HCT116 (cell line): ENCODE measurements at regions not wholly inside any gene's neighbourhood (a gene's known extent, or its start where the extent isn't known, plus 50 kb on each side); places are given as distances from the start of the nearest gene placed in this dataset.

Experiments
- ATAC-seq: fragments of 200-7000 bp; cut with Tn5 transposase; 2 replicates; pipeline ENCODE4 v1.9.1; 2020; ENCODE audit warnings: mild to moderate bottlenecking, moderate library complexity
- BruUV-seq: library from RNA; stranded (reverse); fragments of 400-500 nt; replicated peaks from 2 replicates; lab custom pipeline; 2021; lab: Mats Ljungman, UMichigan
- CTCF ChIA-PET: fragments of 300-600 bp; sonication (Branson Sonifier 250); formaldehyde crosslinking; loops from one replicate; lab custom pipeline; 2021; ENCODE audit warnings: antibody characterized with exemption; lab: Charles Lee
- POLR2A ChIA-PET: fragments of 300-600, 350-600 bp; sonication (Branson Sonifier 250); formaldehyde crosslinking; loops from one replicate; lab custom pipeline; 2021; ENCODE audit warnings: antibody characterized with exemption; lab: Charles Lee
- RAD21 ChIA-PET, 2 experiments: fragments of 300-600 bp; sonication (Branson Sonifier 250); formaldehyde crosslinking; loops; one replicate each; lab custom pipeline; 2023; ENCODE audit warnings: low total read pairs in 2 of 2; ENCODE audit not compliant: uncharacterized antibody in 2 of 2, unreplicated experiment in 2 of 2, low non-redundant PET in 1 of 2; lab: Charles Lee
- DNase-seq: peaks from one replicate; pipeline ENCODE4 v3.0.0-alpha.2; 2010; ENCODE audit warnings: low read depth, low spot score
- H2AFZ ChIP-seq: fragments of 200-600 bp; shearing (Covaris generic), sonication (generic); 2 replicates; pipeline ENCODE4 v1.6.1; 2017; ENCODE audit warnings: low read depth, mixed run types, mixed read lengths, antibody characterized with exemption, low read length; ENCODE audit not compliant: poor library complexity, severe bottlenecking
- H3K27ac ChIP-seq: 2 replicates; pipeline ENCODE4 v1.5.1; 2012; ENCODE audit warnings: low read depth, low read length
- H3K27me3 ChIP-seq: fragments of 200-600 bp; sonication (generic); 2 replicates; pipeline ENCODE4 v1.6.1; 2016; ENCODE audit warnings: mixed run types, low read length, mixed read lengths; ENCODE audit not compliant: insufficient read depth
- H3K36me3 ChIP-seq, 2 experiments: fragments of 200-500 bp in 1 of 2; fragments of 200-600 bp in 1 of 2; sonication (Bioruptor generic) in 1 of 2; sonication (generic) in 1 of 2; 2 replicates each; pipeline versions ENCODE4 v1.5.1 to v1.6.1; 2014 to 2016; ENCODE audit warnings: low read length in 2 of 2, inconsistent platforms in 1 of 2, mixed read lengths in 1 of 2, mixed run types in 1 of 2; ENCODE audit not compliant: insufficient read depth in 2 of 2, control insufficient read depth in 1 of 2
- H3K4me1 ChIP-seq, 2 experiments: fragments of 200-600 bp in 1 of 2; sonication (generic) in 1 of 2; 2 replicates each; pipeline versions ENCODE4 v1.5.1 to v1.6.1; 2012 to 2017; ENCODE audit warnings: low read length in 2 of 2, inconsistent platforms in 1 of 2, mild to moderate bottlenecking in 1 of 2, mixed read lengths in 1 of 2, mixed run types in 1 of 2, moderate library complexity in 1 of 2; ENCODE audit not compliant: insufficient read depth in 2 of 2, control insufficient read depth in 1 of 2
- H3K4me2 ChIP-seq: fragments of 200-600 bp; sonication (generic); 2 replicates; pipeline ENCODE4 v1.6.1; 2017; ENCODE audit warnings: mixed run types, low read length, mixed read lengths
- H3K4me3 ChIP-seq, 2 experiments: fragments of 200-600 bp in 1 of 2; sonication (generic) in 1 of 2; replicated peaks in 1 of 2; 2 replicates each; pipeline ENCODE4 v1.5.1; 2011 to 2016; ENCODE audit warnings: low read length in 2 of 2, control low read depth in 1 of 2, low read depth in 1 of 2, mild to moderate bottlenecking in 1 of 2, mixed read lengths in 1 of 2, mixed run types in 1 of 2
- H3K79me2 ChIP-seq: fragments of 200-600 bp; sonication (generic); 2 replicates; pipeline ENCODE4 v1.6.1; 2017; ENCODE audit warnings: mild to moderate bottlenecking, mixed run types, low read length, moderate library complexity, mixed read lengths; ENCODE audit not compliant: insufficient read depth
- H3K9ac ChIP-seq: fragments of 200-600 bp; sonication (generic); 2 replicates; pipeline ENCODE4 v1.6.1; 2016; ENCODE audit warnings: low read length, mixed read lengths
- H3K9me2 ChIP-seq: fragments of 200-600 bp; sonication (generic), shearing (Covaris generic); 2 replicates; pipeline ENCODE4 v1.6.1; 2017; ENCODE audit warnings: mixed run types, mild to moderate bottlenecking, moderate library complexity; ENCODE audit not compliant: insufficient read depth
- H3K9me3 ChIP-seq, 2 experiments: fragments of 200-500 bp in 1 of 2; fragments of 200-600 bp in 1 of 2; sonication (Bioruptor generic) in 1 of 2; sonication (generic) in 1 of 2; 2 replicates each; pipeline ENCODE4 v1.6.1; 2014 to 2017; ENCODE audit warnings: low read length in 2 of 2, mixed read lengths in 2 of 2, inconsistent platforms in 1 of 2, low read depth in 1 of 2, mild to moderate bottlenecking in 1 of 2, mixed run types in 1 of 2, moderate library complexity in 1 of 2; ENCODE audit not compliant: control insufficient read depth in 1 of 2, insufficient read depth in 1 of 2
- H4K20me1 ChIP-seq: fragments of 200-600 bp; sonication (generic), shearing (Covaris generic); 2 replicates; pipeline ENCODE4 v1.6.1; 2017; ENCODE audit warnings: mixed run types, mild to moderate bottlenecking, moderate library complexity; ENCODE audit not compliant: insufficient read depth
- CBX3 ChIP-seq: IDR thresholded peaks from 2 replicates; pipeline ENCODE4 v1.6.1; 2012; ENCODE audit warnings: low read depth
- CEBPB ChIP-seq: IDR thresholded peaks from 2 replicates; pipeline ENCODE4 v1.6.1; 2012; ENCODE audit warnings: low read depth
- FOSL1 ChIP-seq: IDR thresholded peaks from 2 replicates; pipeline ENCODE4 v1.6.1; 2012; ENCODE audit warnings: low read depth
- JUND ChIP-seq: IDR thresholded peaks from 2 replicates; pipeline ENCODE4 v1.6.1; 2012
- RAD21 ChIP-seq: IDR thresholded peaks from 2 replicates; pipeline ENCODE4 v1.6.1; 2012; ENCODE audit warnings: low read depth, mild to moderate bottlenecking
- YY1 ChIP-seq: IDR thresholded peaks from 2 replicates; pipeline ENCODE4 v1.6.1; 2011; ENCODE audit warnings: low read length, low read depth, moderate library complexity, mild to moderate bottlenecking; ENCODE audit not compliant: insufficient replicate concordance; ENCODE audit errors: extremely low read depth
- intact Hi-C: fragments of 100-400 bp; cut with micrococcal nuclease; formaldehyde crosslinking; loops from 2 replicates; pipeline ENCODE4 v1.10.0; 2022
- TF ChIP-seq, protein P1 (sequence below): IDR thresholded peaks from 2 replicates; pipeline ENCODE4 v1.6.1; 2012; ENCODE audit warnings: low read depth
- TF ChIP-seq, protein P2 (sequence below): IDR thresholded peaks from 2 replicates; pipeline ENCODE4 v1.6.1; 2011; ENCODE audit warnings: mild to moderate bottlenecking, low read length, moderate library complexity; ENCODE audit not compliant: insufficient replicate concordance; ENCODE audit errors: extremely low read depth

DNA sequence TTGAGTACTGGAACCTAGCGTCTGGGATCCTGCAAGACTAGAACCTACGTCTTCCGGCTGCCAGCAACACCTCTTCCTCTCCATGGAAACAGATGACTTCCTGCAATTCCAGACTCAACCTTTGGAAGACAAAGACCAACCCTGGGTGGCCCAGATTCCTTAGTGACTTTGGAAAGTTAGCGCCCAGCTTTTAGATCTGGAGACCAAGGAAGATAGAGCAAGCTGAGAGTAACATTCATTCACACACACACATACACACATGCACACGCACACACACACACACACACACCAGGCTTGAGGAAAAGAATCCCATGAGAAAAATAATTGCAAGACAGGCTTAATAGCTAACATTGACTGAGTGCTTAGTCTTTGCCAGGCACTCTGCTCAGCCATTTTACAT lies 788.9 kb downstream of the UQCRFS1 start (continued):
- TF ChIP-seq, protein P1, sequence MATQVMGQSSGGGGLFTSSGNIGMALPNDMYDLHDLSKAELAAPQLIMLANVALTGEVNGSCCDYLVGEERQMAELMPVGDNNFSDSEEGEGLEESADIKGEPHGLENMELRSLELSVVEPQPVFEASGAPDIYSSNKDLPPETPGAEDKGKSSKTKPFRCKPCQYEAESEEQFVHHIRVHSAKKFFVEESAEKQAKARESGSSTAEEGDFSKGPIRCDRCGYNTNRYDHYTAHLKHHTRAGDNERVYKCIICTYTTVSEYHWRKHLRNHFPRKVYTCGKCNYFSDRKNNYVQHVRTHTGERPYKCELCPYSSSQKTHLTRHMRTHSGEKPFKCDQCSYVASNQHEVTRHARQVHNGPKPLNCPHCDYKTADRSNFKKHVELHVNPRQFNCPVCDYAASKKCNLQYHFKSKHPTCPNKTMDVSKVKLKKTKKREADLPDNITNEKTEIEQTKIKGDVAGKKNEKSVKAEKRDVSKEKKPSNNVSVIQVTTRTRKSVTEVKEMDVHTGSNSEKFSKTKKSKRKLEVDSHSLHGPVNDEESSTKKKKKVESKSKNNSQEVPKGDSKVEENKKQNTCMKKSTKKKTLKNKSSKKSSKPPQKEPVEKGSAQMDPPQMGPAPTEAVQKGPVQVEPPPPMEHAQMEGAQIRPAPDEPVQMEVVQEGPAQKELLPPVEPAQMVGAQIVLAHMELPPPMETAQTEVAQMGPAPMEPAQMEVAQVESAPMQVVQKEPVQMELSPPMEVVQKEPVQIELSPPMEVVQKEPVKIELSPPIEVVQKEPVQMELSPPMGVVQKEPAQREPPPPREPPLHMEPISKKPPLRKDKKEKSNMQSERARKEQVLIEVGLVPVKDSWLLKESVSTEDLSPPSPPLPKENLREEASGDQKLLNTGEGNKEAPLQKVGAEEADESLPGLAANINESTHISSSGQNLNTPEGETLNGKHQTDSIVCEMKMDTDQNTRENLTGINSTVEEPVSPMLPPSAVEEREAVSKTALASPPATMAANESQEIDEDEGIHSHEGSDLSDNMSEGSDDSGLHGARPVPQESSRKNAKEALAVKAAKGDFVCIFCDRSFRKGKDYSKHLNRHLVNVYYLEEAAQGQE, result no peak
- TF ChIP-seq RAD21, result no peak
- TF ChIP-seq CBX3, result no peak
- TF ChIP-seq JUND, result no peak
- no peak for TF ChIP-seq YY1
- no peak for TF ChIP-seq FOSL1

GRCh38 chr19:28422791-28423650 lies 789.9 kb downstream of the UQCRFS1 start:
- Histone ChIP-seq H3K27me3 (no peaks in the 10 kb centered on the region), H3K4me3 (no peak overlapping the region), H3K27ac (no peak overlapping the region), H3K4me1 (no peaks in the 10 kb centered on the region), H3K4me2 (no peak overlapping the region), H3K9me2 (no peaks in the 10 kb centered on the region), H2AFZ (no peak overlapping the region), H3K9me3 (peaks cover 0 to 29% of the 10 kb centered on the region in 2 experiments; a peak in 2 of 4 replicates), H4K20me1 (no peaks in the 10 kb centered on the region), H3K9ac (no peak overlapping the region), H3K79me2 (no peaks in the 10 kb centered on the region), H3K36me3 (no peaks in the 10 kb centered on the region)
- BruUV-seq, result no TSS peak
- ChIA-PET RAD21 (no interaction called here), POLR2A (no interaction called here), CTCF (no interaction called here)
- DNase-seq (no peak), ATAC-seq (no peak)
- intact Hi-C loops, result no loop called here
- TF ChIP-seq, protein P2, sequence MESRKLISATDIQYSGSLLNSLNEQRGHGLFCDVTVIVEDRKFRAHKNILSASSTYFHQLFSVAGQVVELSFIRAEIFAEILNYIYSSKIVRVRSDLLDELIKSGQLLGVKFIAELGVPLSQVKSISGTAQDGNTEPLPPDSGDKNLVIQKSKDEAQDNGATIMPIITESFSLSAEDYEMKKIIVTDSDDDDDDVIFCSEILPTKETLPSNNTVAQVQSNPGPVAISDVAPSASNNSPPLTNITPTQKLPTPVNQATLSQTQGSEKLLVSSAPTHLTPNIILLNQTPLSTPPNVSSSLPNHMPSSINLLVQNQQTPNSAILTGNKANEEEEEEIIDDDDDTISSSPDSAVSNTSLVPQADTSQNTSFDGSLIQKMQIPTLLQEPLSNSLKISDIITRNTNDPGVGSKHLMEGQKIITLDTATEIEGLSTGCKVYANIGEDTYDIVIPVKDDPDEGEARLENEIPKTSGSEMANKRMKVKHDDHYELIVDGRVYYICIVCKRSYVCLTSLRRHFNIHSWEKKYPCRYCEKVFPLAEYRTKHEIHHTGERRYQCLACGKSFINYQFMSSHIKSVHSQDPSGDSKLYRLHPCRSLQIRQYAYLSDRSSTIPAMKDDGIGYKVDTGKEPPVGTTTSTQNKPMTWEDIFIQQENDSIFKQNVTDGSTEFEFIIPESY, result no peak
- no peak for TF ChIP-seq CBX3
- no peak for TF ChIP-seq YY1
- no peak for TF ChIP-seq CEBPB
